Limb (tissue), 2 donors: ENCODE measurements at regions not wholly inside any gene's neighbourhood (a gene's known extent, or its start where the extent isn't known, plus 50 kb on each side); places are given as distances from the start of the nearest gene placed in this dataset.

ENCODE experiments used
- DNase-seq, 2 donors: peaks; one replicate each; pipeline ENCODE4 v3.0.0-alpha.2; 2016; ENCODE audit errors: extremely low spot score in 2 of 2

DNA sequence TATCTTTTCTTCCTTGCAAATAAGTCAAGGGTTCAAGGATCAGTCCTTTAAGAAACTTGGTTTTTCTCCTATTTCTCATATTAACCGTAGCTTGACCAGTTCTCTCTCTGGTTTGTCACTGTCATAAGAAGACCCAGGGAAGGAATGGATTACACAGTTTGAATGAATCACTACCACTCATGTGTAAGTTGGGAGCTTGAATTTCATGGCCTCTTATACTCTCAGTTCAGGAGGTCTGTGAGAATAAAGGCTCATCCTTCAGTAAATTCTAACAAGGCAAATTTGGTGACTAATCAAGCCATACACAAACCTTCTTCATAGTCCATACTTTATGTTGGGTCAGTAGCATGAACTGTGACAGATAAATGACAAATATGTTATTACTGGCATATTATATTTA, 323.1 kb upstream of the ACTBL2 start:
- DNase-seq = no peak

DNA sequence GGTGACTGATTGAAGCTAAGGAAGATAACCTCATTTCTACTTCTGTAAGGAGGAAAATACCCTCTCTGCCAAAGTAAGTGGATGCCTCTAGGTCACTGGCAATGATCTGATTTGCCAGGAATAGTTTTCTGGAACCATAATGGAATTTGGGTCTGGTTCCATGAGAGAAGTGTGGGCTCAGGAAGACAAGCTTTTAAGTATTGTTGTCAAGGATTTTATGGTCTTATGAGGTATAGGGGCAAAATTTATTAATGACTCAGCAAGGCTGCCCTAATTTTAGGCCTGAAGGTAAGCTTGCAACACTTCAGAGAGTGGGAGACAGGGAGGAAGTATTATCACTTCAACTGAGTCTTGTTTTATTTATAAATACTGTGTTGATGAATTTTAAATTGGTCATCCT, 322.6 kb upstream of the ACTBL2 start:
- no peak for DNase-seq

DNA sequence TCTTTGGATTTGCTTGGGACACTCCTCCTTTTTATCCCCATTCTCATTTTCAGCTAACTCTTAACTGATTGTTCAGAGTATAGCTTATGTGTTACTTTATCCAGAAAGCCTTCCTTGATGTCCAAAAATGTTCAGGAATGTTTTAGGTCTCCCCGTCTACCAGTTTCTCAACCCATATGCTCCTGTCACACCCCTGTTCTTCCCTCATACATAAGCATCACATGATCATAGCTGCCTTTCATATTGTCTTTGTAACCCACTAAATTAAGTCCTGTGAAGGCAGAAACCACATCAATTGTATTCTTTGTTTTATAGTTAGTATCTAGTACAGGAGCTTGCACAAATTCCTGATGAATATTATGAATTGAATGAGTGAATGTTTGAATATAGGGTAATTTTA, 321.9 kb upstream of the ACTBL2 start:
- no peak for DNase-seq

DNA sequence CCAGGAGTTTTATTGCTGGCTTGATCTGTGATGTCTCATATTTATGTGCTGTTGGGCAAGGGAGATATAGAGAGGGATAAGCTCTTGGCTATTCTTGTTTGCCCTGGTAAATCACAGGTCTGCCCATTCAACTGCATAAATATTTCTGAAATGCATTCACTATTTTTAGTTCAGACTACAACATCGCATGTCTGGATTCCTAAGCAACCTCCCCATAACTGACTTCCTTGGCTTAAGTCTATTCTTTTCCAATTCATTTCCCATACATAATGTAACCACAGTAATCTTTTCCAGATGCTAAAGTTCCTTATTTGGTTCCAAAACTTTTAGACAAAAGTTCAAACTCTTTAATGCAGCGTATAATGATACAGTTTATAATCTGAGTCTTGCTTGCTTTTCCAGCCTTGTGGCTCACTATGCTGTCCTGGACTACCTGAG, 321.4 kb upstream of the ACTBL2 start:
- peak in 1 of 2 donors; percentile 86 for DNase-seq

DNA sequence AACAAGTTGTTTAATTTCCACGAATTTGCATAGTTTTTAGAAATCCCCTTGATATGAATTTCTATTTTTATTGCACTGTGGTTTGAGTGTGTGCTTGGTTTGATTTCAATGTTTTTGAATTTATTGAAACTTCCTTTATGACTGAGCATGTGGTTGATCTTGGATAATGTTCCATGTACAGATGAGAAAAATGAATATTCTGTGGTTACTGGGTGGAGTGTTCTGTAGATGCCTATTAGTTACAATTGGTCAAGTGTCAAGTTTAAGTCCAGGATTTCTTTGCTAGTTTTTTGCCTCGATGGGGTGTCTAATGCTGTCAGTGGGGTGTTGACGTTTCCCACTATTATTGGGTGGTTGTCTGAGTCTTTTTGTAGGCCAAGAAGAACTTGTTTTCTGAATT, 319.5 kb upstream of the ACTBL2 start:
- DNase-seq = no peak

DNA sequence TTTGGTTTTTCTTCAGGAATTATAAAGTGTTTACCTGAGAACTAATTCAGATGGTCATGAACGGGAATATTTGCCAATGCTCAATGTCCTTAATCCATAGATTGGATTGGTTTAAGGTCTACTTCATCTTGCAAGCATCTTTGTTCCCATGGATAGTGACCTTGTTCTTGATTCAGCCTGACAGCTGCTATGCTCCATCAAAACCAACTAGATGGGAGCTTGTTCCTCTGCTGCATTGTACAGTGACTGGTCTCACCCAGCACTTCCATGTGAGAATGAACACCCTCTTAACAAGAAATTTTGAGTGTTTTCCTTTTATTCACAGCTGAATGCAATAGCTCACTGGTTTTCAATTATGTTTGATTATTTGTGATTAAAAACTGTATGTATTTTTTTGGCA, 312.6 kb upstream of the ACTBL2 start:
- DNase-seq = no peak

DNA sequence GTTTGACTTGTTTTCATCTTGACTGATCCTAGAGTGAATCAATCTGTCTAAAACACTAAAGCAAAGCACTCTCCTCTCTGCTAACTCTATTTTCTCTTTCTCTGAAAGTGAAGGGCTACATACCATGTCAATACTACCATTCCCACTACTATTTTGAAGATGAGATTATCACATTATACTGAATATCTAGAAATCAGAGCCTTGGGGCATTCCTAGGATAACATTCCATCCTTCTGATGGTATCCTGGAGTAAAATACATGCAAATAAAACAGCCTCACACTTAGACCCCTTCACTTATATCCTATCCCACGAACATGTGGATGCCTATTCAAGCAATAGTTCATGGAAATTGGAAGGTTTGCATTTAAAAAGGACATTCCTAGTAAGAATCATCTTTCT, 309.3 kb upstream of the ACTBL2 start:
- no peak for DNase-seq

DNA sequence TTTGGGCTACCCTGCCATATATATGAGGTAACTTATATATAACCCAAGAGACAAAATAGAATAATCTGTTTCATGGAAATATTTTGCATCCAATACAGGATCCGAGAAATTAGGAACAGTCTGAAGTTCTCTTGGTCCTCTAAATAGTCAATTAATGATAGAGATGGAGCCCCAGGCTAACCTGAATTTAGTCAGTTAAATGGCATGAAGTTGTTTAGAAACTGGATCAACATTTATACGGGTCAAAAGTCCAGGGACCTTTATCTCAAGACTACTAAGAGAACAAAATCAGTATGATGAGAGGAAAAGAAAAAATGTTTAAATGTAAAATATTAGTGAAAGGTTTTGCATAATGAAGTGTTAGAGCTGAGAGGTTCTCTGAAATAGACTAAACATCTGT, 303.3 kb upstream of the ACTBL2 start:
- no peak for DNase-seq

DNA sequence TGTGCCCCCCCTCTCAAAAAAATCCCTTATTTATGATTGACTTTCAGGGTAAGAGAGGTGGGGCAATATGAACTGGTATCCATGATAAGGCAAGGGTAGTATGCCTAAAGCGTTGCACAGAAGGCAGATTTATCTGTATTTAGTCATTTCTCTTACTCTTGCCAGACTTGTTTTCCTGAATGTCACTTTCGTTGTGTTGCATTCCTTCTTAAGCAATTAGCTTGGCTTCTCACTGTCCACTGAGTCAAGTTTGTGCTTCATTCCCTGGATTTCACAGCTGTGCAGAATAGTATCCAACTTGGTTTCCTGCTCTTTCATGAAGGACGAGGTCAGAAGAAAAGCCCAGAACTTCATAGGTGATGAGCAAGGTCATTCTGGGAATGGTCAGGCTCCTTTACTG, 301.5 kb upstream of the ACTBL2 start:
- no peak for DNase-seq

DNA sequence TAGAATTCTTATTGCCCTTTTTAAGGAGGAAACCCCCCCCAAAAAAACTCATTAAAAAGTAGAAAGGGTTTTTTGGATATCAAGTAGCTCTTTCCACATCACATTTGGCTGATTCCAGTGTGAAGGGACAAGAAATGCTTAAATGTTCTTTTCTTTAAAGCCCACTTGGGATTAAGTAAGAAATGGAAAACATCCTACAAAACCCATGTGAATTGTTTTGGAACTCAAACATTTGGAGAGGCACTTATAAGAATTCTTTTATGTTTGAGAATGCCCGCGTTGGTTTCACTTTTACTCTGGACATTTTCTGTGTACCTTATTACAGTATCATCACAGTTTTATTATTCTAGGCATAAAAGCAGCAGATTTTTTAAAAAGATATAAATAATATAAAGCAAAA, 301.1 kb upstream of the ACTBL2 start:
- DNase-seq = peak in 1 of 2 donors; percentile 54

DNA sequence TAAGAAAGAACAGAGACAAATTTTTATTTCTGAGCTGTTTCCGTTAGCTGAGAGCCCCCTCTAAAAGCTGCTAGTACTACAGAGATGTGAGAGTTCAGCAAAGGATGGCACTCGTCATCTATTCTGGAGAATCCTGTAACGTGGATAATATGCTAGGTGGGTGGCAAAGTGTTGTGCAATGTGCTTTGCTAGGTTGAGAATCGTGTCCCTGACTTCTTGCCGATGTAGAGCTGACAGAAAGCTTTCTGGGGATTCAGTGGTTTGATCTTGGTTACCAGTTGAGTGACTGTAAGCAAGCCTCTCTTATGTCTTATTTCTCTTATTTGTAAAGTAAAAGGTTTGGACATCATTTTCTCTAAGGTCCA, 298.3 kb upstream of the ACTBL2 start:
- DNase-seq = no peak

DNA sequence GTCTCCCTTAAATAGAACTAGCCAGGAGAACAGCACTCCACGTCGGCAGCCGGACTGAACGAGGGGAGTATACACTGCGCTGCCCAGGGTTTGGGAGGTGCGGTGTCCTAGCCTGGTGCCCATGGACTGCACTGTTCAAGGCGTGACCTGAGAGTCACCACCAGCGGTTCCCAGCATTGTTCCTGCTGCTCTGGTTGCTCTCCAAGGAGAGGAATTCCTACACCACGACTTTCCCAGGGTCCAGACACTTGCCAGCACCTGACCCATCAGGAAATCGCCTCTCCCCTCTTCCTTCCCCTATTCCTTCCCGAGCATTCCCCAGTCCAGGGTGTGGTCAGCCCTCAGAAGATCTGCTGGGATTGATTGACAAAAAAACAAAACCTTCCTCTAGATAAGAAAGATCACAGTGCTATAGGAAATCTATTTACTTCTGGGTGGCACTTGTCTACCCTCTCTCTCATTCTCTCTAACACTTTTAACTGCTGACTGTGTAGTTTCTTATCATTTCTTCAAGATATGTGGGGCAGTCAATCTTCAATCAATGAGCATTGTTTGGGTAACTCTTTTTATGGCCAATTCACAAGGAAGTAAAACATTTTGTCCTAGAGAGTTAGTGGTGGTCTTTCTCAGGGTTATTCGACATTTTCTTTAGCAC, 297.8 kb upstream of the ACTBL2 start:
- DNase-seq = no peak

DNA sequence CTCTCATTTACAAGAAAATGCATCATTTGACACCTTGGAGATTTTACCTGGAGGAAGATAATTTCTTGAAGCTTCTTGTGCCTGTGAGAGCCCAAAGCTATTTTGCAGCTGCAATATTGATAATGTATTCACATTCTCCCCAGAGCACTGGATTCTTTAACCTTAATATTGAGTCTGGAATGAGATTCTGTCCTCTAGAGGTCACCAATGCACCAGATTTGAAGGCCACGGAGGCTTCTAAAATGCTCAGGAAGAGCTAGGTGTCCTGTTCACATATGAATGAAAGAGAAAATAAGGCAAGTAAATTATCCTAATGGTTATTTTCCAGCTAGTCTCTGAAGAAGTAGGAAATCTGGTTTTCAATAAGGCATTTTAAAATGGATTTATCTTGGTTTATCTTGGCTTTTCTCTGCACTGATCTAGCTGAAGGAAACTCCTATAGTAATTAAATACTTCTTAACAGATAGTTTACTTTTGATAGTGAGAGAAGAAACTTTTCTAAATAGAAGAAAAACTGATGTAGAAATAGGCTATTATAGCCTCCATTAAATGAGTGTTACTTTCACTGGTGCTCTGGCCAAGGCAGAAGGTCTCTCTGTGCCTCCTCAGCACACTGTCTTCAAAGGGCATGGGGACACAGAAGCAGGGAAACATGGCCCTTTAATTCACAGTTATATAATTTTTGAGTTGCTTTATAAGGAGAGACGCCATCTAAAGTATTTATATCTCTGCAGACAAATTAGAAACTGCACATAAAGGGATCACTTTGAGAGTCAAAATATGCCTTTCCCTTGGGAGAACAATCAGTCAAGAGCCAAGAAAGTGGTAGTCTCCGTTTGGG, 297.0 kb upstream of the ACTBL2 start:
- DNase-seq = peak; percentile 51 to 83

DNA sequence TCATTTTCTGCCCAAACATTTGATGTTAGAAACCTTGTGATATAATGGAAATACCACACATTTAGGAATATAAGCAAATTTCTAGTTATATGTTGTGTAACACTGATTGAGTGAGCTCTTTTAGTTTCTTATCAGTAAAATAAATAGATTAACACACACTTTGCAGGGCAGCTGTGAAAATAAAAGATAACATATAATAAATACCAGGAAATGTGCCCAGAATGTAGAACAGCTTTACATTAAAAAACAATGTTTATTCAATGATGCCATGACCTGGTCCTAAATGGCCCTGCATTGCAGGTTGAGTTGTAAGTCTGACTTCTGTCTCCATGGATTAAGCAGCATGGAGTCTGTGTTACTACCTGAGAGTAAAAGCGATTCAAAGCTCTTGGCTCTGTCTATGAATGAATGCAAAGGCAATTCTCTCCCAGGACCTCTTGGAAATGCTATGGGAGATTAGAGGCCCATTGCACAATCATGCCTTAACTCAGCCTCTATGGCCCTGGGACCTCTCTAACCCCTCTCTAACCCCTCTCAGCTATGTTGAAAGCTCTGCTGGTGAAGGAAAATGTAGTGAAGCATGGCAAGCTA, 296.0 kb upstream of the ACTBL2 start:
- DNase-seq = no peak

DNA sequence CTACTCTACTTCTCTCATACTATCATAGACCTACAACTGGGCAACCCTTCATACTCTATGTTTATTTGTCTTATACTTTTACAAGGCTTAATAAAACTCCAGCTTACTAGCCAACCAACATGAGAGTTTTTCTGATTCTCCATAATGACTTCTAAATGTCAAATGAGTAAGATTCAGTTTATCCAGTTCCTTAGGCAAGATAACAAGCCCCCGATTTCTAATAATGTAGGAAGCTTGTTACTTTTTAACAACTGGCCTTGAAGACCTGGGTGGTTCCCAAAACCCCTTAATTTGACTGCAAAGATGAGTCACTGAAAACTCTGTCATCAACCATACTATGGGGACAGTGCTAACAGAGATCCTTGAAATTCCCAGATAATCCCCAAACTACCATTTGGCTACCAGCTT, 294.6 kb upstream of the ACTBL2 start:
- DNase-seq = no peak

DNA sequence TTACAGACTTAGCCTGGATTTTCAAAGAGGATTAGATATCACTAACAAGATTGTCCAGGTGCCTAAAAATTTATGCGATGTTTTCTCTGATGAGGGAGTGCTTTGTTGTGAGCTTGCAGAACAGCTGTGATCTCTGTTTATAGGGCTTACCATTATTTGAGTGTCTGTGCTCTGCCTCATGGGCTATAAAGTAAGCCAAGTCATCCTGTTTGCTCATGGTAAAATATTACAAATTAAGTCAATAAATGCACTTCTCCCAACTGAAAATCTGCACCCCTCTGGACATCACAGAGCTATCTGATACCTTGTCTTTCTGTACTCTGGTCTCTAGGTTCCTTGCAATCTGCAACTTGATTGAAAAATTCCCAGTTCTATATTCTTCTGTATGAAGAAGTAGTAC, 293.4 kb upstream of the ACTBL2 start:
- no peak for DNase-seq

DNA sequence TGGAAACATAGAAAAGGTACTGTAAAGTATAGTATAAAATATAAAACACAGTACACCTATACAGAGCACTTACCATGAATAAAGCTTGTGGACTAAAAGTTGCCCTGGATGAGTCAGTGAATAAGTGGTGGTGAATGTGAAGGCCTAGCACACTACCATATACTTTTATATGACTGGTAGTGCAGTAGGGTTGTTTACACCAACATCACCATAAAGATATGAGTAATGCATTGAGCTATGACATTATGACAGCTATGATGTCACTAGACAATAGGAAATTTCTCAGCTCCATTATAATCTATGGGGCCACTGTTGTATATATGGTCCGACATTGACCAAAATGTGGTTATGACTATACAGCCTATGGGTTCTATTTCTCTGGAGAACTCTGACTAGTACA, 291.8 kb upstream of the ACTBL2 start:
- DNase-seq = no peak

DNA sequence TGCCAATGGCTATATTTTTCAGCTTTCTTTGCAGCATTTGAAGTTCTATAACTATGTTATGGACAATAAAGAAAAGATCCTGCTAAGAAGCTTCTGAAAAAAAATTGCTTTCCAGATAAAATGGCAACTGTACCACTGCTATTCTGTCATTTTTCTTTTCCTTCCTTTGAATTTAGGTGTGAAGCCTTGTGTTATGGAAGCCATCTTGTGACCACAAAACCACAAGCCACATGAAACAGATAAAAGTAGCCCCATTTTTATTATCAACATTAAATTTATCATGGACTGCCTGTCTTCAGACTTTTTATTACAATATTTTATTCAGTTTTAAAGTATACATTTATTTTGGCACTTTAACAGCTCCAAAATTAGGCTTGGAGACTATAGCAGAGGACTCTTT, 289.9 kb upstream of the ACTBL2 start:
- no peak for DNase-seq

DNA sequence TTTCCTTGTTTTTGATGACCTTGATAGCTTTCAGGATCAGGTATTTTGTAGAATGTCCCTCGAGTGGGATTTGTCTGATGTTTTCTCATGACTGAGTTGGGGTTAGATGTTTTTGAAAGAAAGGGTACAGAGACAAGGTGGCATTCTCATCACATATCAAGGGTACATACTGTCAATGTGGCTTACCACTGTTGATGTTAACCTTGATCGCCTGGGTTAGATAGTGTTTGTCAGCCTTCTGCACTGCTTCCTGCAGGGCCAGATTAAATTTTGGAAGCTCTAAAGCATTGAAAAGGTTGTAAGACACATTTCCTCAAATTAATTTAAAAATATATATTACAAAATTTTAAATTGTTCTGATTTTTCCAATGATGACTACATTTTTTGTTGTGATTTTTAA, 287.4 kb upstream of the ACTBL2 start:
- DNase-seq = no peak

DNA sequence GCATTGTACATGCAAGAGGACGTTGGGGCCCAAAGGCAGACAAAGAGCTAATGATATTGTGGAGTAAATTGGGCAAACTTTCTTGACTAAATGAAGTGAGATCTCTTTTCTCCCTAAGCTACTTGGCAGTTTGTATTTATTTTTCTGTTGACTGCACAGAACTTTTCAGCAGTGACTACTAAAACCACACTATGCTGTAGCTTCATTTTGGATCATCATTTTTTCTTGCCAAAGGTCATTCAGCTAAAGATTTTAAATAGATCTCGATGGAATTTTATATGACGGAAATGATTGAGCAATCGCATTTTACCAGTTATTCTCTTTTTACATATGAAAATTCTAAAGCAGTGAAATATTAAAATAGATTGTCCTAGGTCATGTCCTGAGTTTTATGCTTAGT, 286.1 kb upstream of the ACTBL2 start:
- DNase-seq = no peak

DNA sequence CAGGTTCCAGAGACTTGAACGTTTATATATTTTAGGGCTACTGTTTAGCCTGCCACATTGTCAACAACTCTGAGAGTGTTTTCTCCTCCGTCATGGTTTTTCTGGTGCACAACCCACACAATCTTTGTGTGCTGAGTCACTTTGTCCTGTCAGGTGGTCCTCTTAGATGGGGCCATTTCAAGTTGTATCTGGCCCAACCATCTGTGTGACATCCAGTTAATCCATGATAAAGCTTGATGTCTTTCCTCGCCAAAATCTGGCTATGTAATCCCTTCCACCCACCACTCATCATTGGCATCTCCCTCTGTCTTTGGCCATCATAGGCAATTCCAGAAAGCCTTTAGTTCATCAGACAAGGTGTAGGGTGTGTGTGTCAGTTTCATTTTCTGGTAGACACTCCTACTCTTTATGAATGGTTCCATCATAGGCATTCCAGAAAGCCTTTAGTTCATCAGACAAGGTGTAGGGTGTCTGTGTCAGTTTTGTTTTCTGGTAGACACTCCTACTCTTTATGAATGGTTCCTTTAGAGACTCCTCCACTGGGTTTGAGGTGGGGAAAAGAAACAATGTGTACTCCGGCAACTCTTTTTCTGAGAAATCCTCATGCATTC, 282.0 kb upstream of the ACTBL2 start:
- no peak for DNase-seq

DNA sequence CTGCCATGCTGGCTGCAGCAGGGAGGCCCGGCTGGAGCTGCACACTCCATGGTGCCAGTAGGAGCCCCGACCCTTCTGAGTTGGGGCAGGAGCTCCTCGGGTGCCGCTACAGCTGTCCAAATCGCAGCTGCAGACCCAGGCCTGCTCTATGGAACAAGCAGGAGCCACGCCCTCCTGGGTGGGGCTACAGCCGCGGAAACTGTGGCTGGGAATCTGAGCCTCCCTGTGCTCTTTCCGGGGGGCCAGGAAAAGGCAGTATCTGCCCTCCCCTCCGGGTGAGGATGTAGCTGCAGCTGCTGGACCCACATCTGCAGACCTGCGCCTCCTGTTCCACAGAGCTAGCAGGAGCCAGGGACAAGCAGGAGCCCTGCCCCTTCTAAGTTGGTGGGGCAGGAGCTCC, 278.9 kb upstream of the ACTBL2 start:
- no peak for DNase-seq
